Keratinocyte (primary cell): ENCODE measurements at regions not wholly inside any gene's neighbourhood (a gene's known extent, or its start where the extent isn't known, plus 50 kb on each side); places are given as distances from the start of the nearest gene placed in this dataset.

ENCODE experiments used
- DNase-seq: peaks from one replicate; pipeline ENCODE4 v3.0.0-alpha.2; 2011; ENCODE audit warnings: low read depth, missing footprints, low spot score
- FAIRE-seq: peaks from 2 replicates; lab custom pipeline; 2011; peaks lifted over from hg19 to GRCh38; lab: Jason Lieb, UNC
- H2AFZ ChIP-seq: 2 replicates; pipeline ENCODE4 v1.6.0; 2012; ENCODE audit warnings: low read length, control low read depth, inconsistent platforms; ENCODE audit not compliant: control insufficient read depth
- H3K27ac ChIP-seq: 2 replicates; pipeline ENCODE4 v1.5.1; 2011; ENCODE audit warnings: low read length; ENCODE audit not compliant: control insufficient read depth, insufficient read depth
- H3K27me3 ChIP-seq: 3 replicates; pipeline ENCODE4 v1.6.0; 2011; ENCODE audit warnings: low read length; ENCODE audit not compliant: control insufficient read depth, insufficient read depth; ENCODE audit errors: extremely low read depth
- H3K36me3 ChIP-seq, 2 experiments: 2 replicates in 1 of 2; 3 replicates in 1 of 2; pipeline ENCODE4 v1.5.1; 2011; ENCODE audit warnings: low read length in 2 of 2, mild to moderate bottlenecking in 1 of 2; ENCODE audit not compliant: control insufficient read depth in 2 of 2, insufficient read depth in 2 of 2; ENCODE audit errors: extremely low read depth in 1 of 2
- H3K4me1 ChIP-seq: 3 replicates; pipeline ENCODE4 v1.5.1; 2011; ENCODE audit warnings: low read length; ENCODE audit not compliant: control insufficient read depth, insufficient read depth; ENCODE audit errors: extremely low read depth
- H3K4me2 ChIP-seq: 3 replicates; pipeline ENCODE4 v1.6.0; 2011; ENCODE audit warnings: low read depth, low read length; ENCODE audit not compliant: control insufficient read depth, insufficient read depth; ENCODE audit errors: extremely low read depth
- H3K4me3 ChIP-seq, 3 experiments: fragments of 200-600 bp in 1 of 3; sonication (generic) in 1 of 3; 2 replicates in 2 of 3; 3 replicates in 1 of 3; pipeline ENCODE4 v1.5.1; 2011 to 2016; ENCODE audit warnings: low read length in 3 of 3, mild to moderate bottlenecking in 3 of 3, control low read depth in 2 of 3, inconsistent platforms in 1 of 3, low read depth in 1 of 3, mixed read lengths in 1 of 3, mixed run types in 1 of 3, moderate library complexity in 1 of 3; ENCODE audit not compliant: control insufficient read depth in 2 of 3, insufficient read depth in 2 of 3; ENCODE audit errors: extremely low read depth in 1 of 3
- H3K79me2 ChIP-seq: 2 replicates; pipeline ENCODE4 v1.6.0; 2012; ENCODE audit warnings: low read length; ENCODE audit not compliant: control insufficient read depth, insufficient read depth
- H3K9ac ChIP-seq: 3 replicates; pipeline ENCODE4 v1.6.0; 2011; ENCODE audit warnings: low read length; ENCODE audit not compliant: control insufficient read depth, insufficient read depth; ENCODE audit errors: extremely low read depth
- H3K9me1 ChIP-seq: 3 replicates; pipeline ENCODE4 v1.6.0; 2011; ENCODE audit warnings: low read length; ENCODE audit not compliant: control insufficient read depth, insufficient read depth; ENCODE audit errors: extremely low read depth
- H3K9me3 ChIP-seq: 2 replicates; pipeline ENCODE4 v1.5.1; 2012; ENCODE audit warnings: low read depth, low read length; ENCODE audit not compliant: control insufficient read depth
- H4K20me1 ChIP-seq: 3 replicates; pipeline ENCODE4 v1.6.0; 2011; ENCODE audit warnings: low read length; ENCODE audit not compliant: control insufficient read depth, insufficient read depth; ENCODE audit errors: extremely low read depth
- EZH2 ChIP-seq: IDR thresholded peaks from one replicate; pipeline ENCODE4 v1.6.1; 2012; ENCODE audit warnings: inconsistent platforms, mild to moderate bottlenecking, low read length, moderate library complexity
- dilution Hi-C: fragments of 300-500 bp; cut with MboI; formaldehyde crosslinking; loops from one replicate; pipeline ENCODE4 v1.7.0; 2020; ENCODE audit warnings: low sequenced_read_pairs; ENCODE audit not compliant: extremely low pct_ligation_motif_present
- TF ChIP-seq, protein P1 (sequence below), 3 experiments: IDR thresholded peaks in 1 of 3; conservative IDR thresholded peaks in 1 of 3; optimal IDR thresholded peaks in 1 of 3; 2 replicates in 2 of 3; 3 replicates in 1 of 3; pipeline versions ENCODE3 to v1.5.1; 2011; ENCODE audit warnings: low read length in 3 of 3, mild to moderate bottlenecking in 3 of 3, moderate library complexity in 2 of 3, control low read depth in 1 of 3, inconsistent platforms in 1 of 3; ENCODE audit not compliant: insufficient read depth in 2 of 3; ENCODE audit errors: extremely low read depth in 1 of 3

DNA sequence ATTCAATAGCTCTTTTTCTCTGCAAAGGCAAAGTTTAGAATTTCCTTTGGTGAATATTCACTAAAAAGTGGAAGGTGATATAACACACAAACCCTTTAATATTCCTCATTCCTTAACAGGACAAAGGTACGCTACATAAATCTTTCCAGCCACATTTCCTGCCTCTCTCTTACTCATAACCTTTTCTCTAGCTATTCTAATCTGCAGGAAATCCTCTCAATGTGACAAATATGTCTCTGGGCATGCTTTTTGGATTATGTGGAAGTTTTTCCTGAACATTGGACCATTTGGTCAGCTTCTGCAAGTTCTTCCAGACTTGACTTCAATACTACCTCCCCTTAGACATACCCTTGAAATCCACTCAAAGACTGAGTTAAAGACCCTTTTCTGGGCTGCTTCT is 186.3 kb upstream of the TUSC1 start:
- Histone ChIP-seq H3K27me3 (no peaks in the 10 kb centered on the region), H3K4me1 (no peaks in the 10 kb centered on the region), H4K20me1 (no peaks in the 10 kb centered on the region), H3K4me2 (no peak overlapping the region), H3K9me3 (no peaks in the 10 kb centered on the region), H3K9ac (no peak overlapping the region), H3K4me3 (no peak overlapping the region), H3K27ac (no peak overlapping the region), H2AFZ (no peak overlapping the region), H3K9me1 (no peaks in the 10 kb centered on the region), H3K79me2 (no peaks in the 10 kb centered on the region), H3K36me3 (no peaks in the 10 kb centered on the region)
- FAIRE-seq (no peak), DNase-seq (no peak)
- TF ChIP-seq EZH2: no peak
- TF ChIP-seq, protein P1, sequence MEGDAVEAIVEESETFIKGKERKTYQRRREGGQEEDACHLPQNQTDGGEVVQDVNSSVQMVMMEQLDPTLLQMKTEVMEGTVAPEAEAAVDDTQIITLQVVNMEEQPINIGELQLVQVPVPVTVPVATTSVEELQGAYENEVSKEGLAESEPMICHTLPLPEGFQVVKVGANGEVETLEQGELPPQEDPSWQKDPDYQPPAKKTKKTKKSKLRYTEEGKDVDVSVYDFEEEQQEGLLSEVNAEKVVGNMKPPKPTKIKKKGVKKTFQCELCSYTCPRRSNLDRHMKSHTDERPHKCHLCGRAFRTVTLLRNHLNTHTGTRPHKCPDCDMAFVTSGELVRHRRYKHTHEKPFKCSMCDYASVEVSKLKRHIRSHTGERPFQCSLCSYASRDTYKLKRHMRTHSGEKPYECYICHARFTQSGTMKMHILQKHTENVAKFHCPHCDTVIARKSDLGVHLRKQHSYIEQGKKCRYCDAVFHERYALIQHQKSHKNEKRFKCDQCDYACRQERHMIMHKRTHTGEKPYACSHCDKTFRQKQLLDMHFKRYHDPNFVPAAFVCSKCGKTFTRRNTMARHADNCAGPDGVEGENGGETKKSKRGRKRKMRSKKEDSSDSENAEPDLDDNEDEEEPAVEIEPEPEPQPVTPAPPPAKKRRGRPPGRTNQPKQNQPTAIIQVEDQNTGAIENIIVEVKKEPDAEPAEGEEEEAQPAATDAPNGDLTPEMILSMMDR (optimal IDR thresholded peaks at IDR 0.05 in 1 of 3, IDR thresholded peaks at IDR 0.05 in 1 of 3, conservative IDR thresholded peaks at IDR 0.05 in 1 of 3; ENCODE audit: extremely low read depth in 1 of 3, insufficient read depth in 2 of 3, low read length in 3 of 3): no peak
- dilution Hi-C loops: no loop called here

DNA sequence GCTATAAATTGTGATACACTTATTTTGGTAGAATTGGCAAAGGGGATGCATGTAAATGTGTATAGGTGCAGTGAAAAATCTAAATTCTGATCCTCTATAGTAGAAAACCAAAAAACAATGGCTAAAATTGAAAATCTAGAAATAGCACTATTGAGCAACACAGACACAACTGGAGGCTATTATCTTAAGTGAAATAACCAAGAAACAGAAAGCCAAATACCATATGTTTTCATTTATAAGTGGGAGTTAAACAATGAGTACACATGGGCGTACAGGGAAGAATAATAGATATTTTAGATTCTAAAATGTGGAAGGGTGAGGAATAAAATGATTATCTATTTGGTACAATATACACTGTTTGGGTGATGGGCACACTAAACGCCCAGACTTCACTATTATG is 183.2 kb upstream of the TUSC1 start:
- Histone ChIP-seq H3K27me3 (no peaks in the 10 kb centered on the region), H2AFZ (no peak overlapping the region), H3K9me3 (no peaks in the 10 kb centered on the region), H3K27ac (no peak overlapping the region), H4K20me1 (no peaks in the 10 kb centered on the region), H3K4me2 (no peak overlapping the region), H3K9ac (no peak overlapping the region), H3K36me3 (no peaks in the 10 kb centered on the region), H3K4me1 (no peaks in the 10 kb centered on the region), H3K79me2 (no peaks in the 10 kb centered on the region), H3K9me1 (no peaks in the 10 kb centered on the region), H3K4me3 (no peak overlapping the region)
- dilution Hi-C loops: no loop called here
- FAIRE-seq: no peak
- TF ChIP-seq, protein P1 (optimal IDR thresholded peaks at IDR 0.05 in 1 of 3, IDR thresholded peaks at IDR 0.05 in 1 of 3, conservative IDR thresholded peaks at IDR 0.05 in 1 of 3; ENCODE audit: extremely low read depth in 1 of 3, insufficient read depth in 2 of 3, low read length in 3 of 3): no peak
- TF ChIP-seq EZH2: no peak
- no peak for DNase-seq
